HepG2 (cell line): ENCODE measurements at regions not wholly inside any gene's neighbourhood (a gene's known extent, or its start where the extent isn't known, plus 50 kb on each side); places are given as distances from the start of the nearest gene placed in this dataset.

Experiments
- ATAC-seq: fragments of 200-7000 bp; cut with Tn5 transposase; 3 replicates; pipeline ENCODE4 v1.9.1; 2020; ENCODE audit warnings: mild to moderate bottlenecking, moderate library complexity
- BruUV-seq: library from RNA; stranded (reverse); fragments of 400-500 nt; replicated peaks from 2 replicates; lab custom pipeline; 2021; lab: Mats Ljungman, UMichigan
- CTCF ChIA-PET: fragments of 300-600 bp; formaldehyde crosslinking; extraction: SDS; loops from one replicate; lab custom pipeline; 2021; ENCODE audit warnings: low total read pairs, inconsistent platforms, low intra/inter-chr PET ratio; lab: Yijun Ruan, JAX
- POLR2A ChIA-PET: fragments of 350-600 bp; sonication (Branson Sonifier 250); formaldehyde crosslinking; loops from one replicate; lab custom pipeline; 2020; ENCODE audit warnings: antibody characterized with exemption, inconsistent platforms; lab: Yijun Ruan, JAX
- DNase-seq: peaks from one replicate; pipeline ENCODE4 v3.0.0-alpha.2; 2015; ENCODE audit warnings: low spot score
- FAIRE-seq: peaks from 3 replicates; lab custom pipeline; 2011; peaks lifted over from hg19 to GRCh38; lab: Jason Lieb, UNC
- H2AFZ ChIP-seq: one replicate; pipeline ENCODE4 v1.6.1; 2011; ENCODE audit warnings: low read length, inconsistent platforms
- H3K27ac ChIP-seq: fragments of 300-600 bp; 3 replicates; pipeline ENCODE4 v1.8.0; 2011; ENCODE audit warnings: mixed run types, mild to moderate bottlenecking, mixed read lengths, low read length, inconsistent platforms; ENCODE audit not compliant: insufficient read depth; ENCODE audit errors: extremely low read length
- H3K27me3 ChIP-seq, 2 experiments: fragments of 200-600 bp in 1 of 2; 2 replicates in 1 of 2; 3 replicates in 1 of 2; pipeline versions ENCODE4 v1.6.0 to v1.8.0; 2011; ENCODE audit warnings: low read length in 2 of 2, mild to moderate bottlenecking in 2 of 2, moderate library complexity in 2 of 2, inconsistent platforms in 1 of 2; ENCODE audit not compliant: insufficient read depth in 2 of 2, control insufficient read depth in 1 of 2
- H3K36me3 ChIP-seq, 2 experiments: fragments of 200-600 bp in 1 of 2; replicated peaks in 1 of 2; 2 replicates in 1 of 2; 3 replicates in 1 of 2; pipeline versions ENCODE4 v1.5.1 to v1.8.0; 2011; ENCODE audit warnings: low read length in 2 of 2, inconsistent platforms in 1 of 2; ENCODE audit not compliant: insufficient read depth in 2 of 2, control insufficient read depth in 1 of 2
- H3K4me1 ChIP-seq: 2 replicates; pipeline ENCODE4 v1.5.1; 2012; ENCODE audit warnings: low read length, inconsistent platforms; ENCODE audit not compliant: insufficient read depth
- H3K4me2 ChIP-seq: 2 replicates; pipeline ENCODE4 v1.6.0; 2011; ENCODE audit warnings: low read depth, low read length, inconsistent platforms
- H3K4me3 ChIP-seq, 3 experiments: fragments of 200-600 bp in 1 of 3; sonication (generic), shearing (Covaris generic) in 1 of 3; replicated peaks in 1 of 3; 2 replicates each; pipeline ENCODE4 v1.5.1; 2011 to 2016; ENCODE audit warnings: low read length in 3 of 3, inconsistent platforms in 2 of 3, low read depth in 2 of 3, mild to moderate bottlenecking in 2 of 3, control low read depth in 1 of 3, mixed read lengths in 1 of 3; ENCODE audit not compliant: insufficient read depth in 1 of 3
- H3K79me2 ChIP-seq: one replicate; pipeline ENCODE4 v1.6.1; 2011; ENCODE audit warnings: low read length, inconsistent platforms; ENCODE audit not compliant: insufficient read depth
- H3K9ac ChIP-seq: 2 replicates; pipeline ENCODE4 v1.6.0; 2011; ENCODE audit warnings: mild to moderate bottlenecking, low read depth, low read length, inconsistent platforms; ENCODE audit not compliant: insufficient read depth
- H3K9me3 ChIP-seq: 2 replicates; pipeline ENCODE4 v1.5.1; 2012; ENCODE audit warnings: mild to moderate bottlenecking, low read length
- H4K20me1 ChIP-seq: 2 replicates; pipeline ENCODE4 v1.6.0; 2011; ENCODE audit warnings: inconsistent platforms, mild to moderate bottlenecking, low read length, moderate library complexity; ENCODE audit not compliant: insufficient read depth
- ATF6 ChIP-seq: sonication (generic); formaldehyde crosslinking; conservative IDR thresholded peaks from 2 replicates; pipeline ENCODE4 v1.4.0; 2020; ENCODE audit warnings: missing genetic modification reagents
- CBFB ChIP-seq: sonication (generic); formaldehyde crosslinking; IDR thresholded peaks from 2 replicates; pipeline ENCODE4 v1.4.0; 2020; ENCODE audit warnings: missing genetic modification reagents
- IKZF4 ChIP-seq: sonication (generic); formaldehyde crosslinking; IDR thresholded peaks from 2 replicates; pipeline ENCODE4 v1.5.1; 2020; ENCODE audit warnings: borderline replicate concordance, mild to moderate bottlenecking, low read depth, missing genetic modification reagents; ENCODE audit errors: not compliant biosample characterization
- MAX ChIP-seq: IDR thresholded peaks from 2 replicates; pipeline ENCODE4 v1.6.1; 2012; ENCODE audit warnings: inconsistent platforms
- MEF2D ChIP-seq: sonication (generic); formaldehyde crosslinking; IDR thresholded peaks from 2 replicates; pipeline ENCODE4 v1.5.1; 2020; ENCODE audit warnings: mild to moderate bottlenecking, missing genetic modification reagents
- MYNN ChIP-seq: sonication (generic); formaldehyde crosslinking; IDR thresholded peaks from 2 replicates; pipeline ENCODE4 v1.4.0; 2020; ENCODE audit warnings: mild to moderate bottlenecking, low read depth, missing genetic modification reagents
- RBM39 ChIP-seq: fragments of 200-400 bp; formaldehyde crosslinking; IDR thresholded peaks from one replicate; pipeline ENCODE4 v1.6.1; 2018; ENCODE audit warnings: antibody characterized with exemption, mild to moderate bottlenecking, low read depth, low read length; ENCODE audit not compliant: poor library complexity, severe bottlenecking
- SRY ChIP-seq: sonication (generic); formaldehyde crosslinking; IDR thresholded peaks from 2 replicates; pipeline ENCODE4 v1.8.0; 2022; ENCODE audit warnings: mild to moderate bottlenecking, missing genetic modification reagents
- ZNF205 ChIP-seq: IDR thresholded peaks from 2 replicates; pipeline ENCODE4 v1.6.1; 2018; ENCODE audit warnings: missing biosample characterization, missing genetic modification reagents
- ZNF749 ChIP-seq: sonication (generic); formaldehyde crosslinking; IDR thresholded peaks from 2 replicates; pipeline ENCODE4 v1.8.0; 2022; ENCODE audit warnings: mild to moderate bottlenecking, missing genetic modification reagents, moderate library complexity, borderline replicate concordance
- ZNF816 ChIP-seq: sonication (generic); formaldehyde crosslinking; IDR thresholded peaks from 2 replicates; pipeline ENCODE4 v1.8.0; 2022; ENCODE audit warnings: missing genetic modification reagents, mild to moderate bottlenecking, borderline replicate concordance
- ZNF878 ChIP-seq: sonication (generic); formaldehyde crosslinking; IDR thresholded peaks from 2 replicates; pipeline ENCODE4 v1.8.1; 2023; ENCODE audit warnings: mild to moderate bottlenecking, missing genetic modification reagents, moderate library complexity
- WGBS: methylation state at CpG from one replicate; pipeline ENCODE4 v1.1.6; 2017; ENCODE audit warnings: low lambda C conversion rate; 5-methylcytosine and 5-hydroxymethylcytosine counted together
- in situ Hi-C: cut with HindIII; loops from 2 replicates; pipeline ENCODE4 v1.10.0; 2017; ENCODE audit warnings: low pct_unique_long_range_greater_than_20kb; ENCODE audit not compliant: extremely low pct_ligation_motif_present
- intact Hi-C: fragments of 100-400 bp; cut with micrococcal nuclease; formaldehyde crosslinking; loops from one replicate; pipeline ENCODE4 v1.10.0; 2022; ENCODE audit not compliant: unreplicated experiment
- TF ChIP-seq, protein P1 (sequence below): sonication (generic); formaldehyde crosslinking; IDR thresholded peaks from 2 replicates; pipeline ENCODE4 v1.4.0; 2020; ENCODE audit warnings: mild to moderate bottlenecking, missing genetic modification reagents
- TF ChIP-seq, protein P2 (sequence below): IDR thresholded peaks from 2 replicates; pipeline ENCODE4 v1.6.1; 2016; ENCODE audit warnings: missing biosample characterization, missing genetic modification reagents, low read depth
- TF ChIP-seq, protein P3 (sequence below): sonication (generic); formaldehyde crosslinking; IDR thresholded peaks from 2 replicates; pipeline ENCODE4 v1.4.0; 2020; ENCODE audit warnings: missing genetic modification reagents
- TF ChIP-seq, protein P4 (sequence below): sonication (generic); formaldehyde crosslinking; IDR thresholded peaks from 2 replicates; pipeline ENCODE4 v1.9.0; 2022; ENCODE audit warnings: missing genetic modification reagents, mild to moderate bottlenecking, borderline replicate concordance

DNA sequence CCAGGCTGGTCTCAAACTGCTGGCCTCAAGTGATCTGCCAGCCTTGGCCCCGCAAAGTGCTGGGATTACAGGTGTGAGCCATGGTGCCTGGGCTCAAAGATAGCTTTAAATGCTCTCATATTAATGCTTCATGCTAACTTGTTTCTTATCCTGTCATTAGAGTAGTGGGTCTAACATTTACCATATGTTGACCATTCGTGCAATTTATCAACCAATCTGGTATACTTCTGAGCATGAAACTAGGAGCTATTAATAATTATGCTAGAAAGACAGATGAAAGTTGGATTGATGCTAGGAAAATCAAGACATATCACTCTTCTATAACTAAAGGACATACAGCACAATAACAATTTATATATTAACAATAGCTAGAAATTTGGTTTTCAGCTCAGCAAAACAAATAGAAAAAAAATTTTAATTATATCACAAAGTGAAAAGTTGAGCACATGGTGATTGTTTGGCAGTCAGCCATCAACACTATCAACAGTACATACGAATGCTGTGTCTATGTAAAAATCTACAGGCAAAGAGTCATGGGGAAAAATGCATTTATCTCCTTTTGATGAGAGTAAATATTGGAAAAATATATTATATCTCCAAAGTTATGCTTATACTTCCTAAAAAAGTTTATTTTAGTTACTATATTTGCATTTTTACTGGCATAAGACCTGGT is 112.1 kb upstream of the ABCB5 start (continued):
- no peak for TF ChIP-seq MEF2D (CRISPR knock-in tag)
- TF ChIP-seq RBM39: no peak
- TF ChIP-seq ZNF749: no peak

- FAIRE-seq: no peak
- Histone ChIP-seq H2AFZ (no peak overlapping the region), H3K36me3 (no peaks in the 10 kb centered on the region), H3K27ac (no peak overlapping the region), H3K4me1 (no peaks in the 10 kb centered on the region), H3K9me3 (peaks cover 6% of the 10 kb centered on the region; the same call in 1 of the 2 replicates), H3K79me2 (no peaks in the 10 kb centered on the region), H3K9ac (no peak overlapping the region), H3K4me2 (no peak overlapping the region), H3K4me3 (no peak overlapping the region), H3K27me3 (no peaks in the 10 kb centered on the region), H4K20me1 (no peaks in the 10 kb centered on the region)
- no TSS peak for BruUV-seq
- no peak for ATAC-seq
- CTCF ChIA-PET: no interaction called here
- no peak for DNase-seq
- intact Hi-C loops: no loop called here
- POLR2A ChIA-PET: no interaction called here
- in situ Hi-C loops: no loop called here
- 2% methylated on average over 3 of the region's 3 CpGs for WGBS
- no peak for TF ChIP-seq IKZF4 (CRISPR knock-in tag)
- TF ChIP-seq, protein P1, sequence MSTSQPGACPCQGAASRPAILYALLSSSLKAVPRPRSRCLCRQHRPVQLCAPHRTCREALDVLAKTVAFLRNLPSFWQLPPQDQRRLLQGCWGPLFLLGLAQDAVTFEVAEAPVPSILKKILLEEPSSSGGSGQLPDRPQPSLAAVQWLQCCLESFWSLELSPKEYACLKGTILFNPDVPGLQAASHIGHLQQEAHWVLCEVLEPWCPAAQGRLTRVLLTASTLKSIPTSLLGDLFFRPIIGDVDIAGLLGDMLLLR (CRISPR knock-in tag): no peak
- no peak for TF ChIP-seq ZNF816
- TF ChIP-seq MYNN (CRISPR knock-in tag): no peak
- TF ChIP-seq SRY: no peak
- no peak for TF ChIP-seq MAX
- TF ChIP-seq ZNF205 (CRISPR knock-in tag): no peak
- TF ChIP-seq CBFB (CRISPR knock-in tag): no peak
- TF ChIP-seq, protein P2, sequence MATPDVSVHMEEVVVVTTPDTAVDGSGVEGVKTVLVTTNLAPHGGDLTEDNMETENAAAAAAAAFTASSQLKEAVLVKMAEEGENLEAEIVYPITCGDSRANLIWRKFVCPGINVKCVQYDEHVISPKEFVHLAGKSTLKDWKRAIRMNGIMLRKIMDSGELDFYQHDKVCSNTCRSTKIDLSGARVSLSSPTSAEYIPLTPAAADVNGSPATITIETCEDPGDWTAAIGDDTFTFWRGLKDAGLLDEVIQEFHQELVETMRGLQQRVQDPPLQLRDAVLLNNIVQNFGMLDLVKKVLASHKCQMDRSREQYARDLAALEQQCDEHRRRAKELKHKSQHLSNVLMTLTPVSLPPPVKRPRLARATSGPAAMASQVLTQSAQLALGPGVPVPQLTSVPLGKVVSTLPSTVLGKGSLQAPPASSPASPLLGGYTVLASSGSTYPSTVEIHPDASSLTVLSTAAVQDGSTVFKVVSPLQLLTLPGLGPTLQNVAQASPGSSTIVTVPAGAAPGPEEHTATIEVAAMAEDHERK (CRISPR knock-in tag): no peak
- TF ChIP-seq, protein P3, sequence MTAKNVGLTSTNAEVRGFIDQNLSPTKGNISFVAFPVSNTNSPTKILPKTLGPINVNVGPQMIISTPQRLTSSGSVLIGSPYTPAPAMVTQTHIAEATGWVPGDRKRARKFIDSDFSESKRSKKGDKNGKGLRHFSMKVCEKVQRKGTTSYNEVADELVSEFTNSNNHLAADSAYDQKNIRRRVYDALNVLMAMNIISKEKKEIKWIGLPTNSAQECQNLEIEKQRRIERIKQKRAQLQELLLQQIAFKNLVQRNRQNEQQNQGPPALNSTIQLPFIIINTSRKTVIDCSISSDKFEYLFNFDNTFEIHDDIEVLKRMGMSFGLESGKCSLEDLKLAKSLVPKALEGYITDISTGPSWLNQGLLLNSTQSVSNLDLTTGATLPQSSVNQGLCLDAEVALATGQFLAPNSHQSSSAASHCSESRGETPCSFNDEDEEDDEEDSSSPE (CRISPR knock-in tag): no peak
- TF ChIP-seq ATF6 (CRISPR knock-in tag): no peak
- no peak for TF ChIP-seq ZNF878
- TF ChIP-seq, protein P4, sequence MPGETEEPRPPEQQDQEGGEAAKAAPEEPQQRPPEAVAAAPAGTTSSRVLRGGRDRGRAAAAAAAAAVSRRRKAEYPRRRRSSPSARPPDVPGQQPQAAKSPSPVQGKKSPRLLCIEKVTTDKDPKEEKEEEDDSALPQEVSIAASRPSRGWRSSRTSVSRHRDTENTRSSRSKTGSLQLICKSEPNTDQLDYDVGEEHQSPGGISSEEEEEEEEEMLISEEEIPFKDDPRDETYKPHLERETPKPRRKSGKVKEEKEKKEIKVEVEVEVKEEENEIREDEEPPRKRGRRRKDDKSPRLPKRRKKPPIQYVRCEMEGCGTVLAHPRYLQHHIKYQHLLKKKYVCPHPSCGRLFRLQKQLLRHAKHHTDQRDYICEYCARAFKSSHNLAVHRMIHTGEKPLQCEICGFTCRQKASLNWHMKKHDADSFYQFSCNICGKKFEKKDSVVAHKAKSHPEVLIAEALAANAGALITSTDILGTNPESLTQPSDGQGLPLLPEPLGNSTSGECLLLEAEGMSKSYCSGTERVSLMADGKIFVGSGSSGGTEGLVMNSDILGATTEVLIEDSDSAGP (CRISPR knock-in tag): no peak
Measured at GRCh38 chr7:20504060-20504459, 111.4 kb upstream of the ABCB5 start.
